GM19239 (cell line): ENCODE measurements at regions not wholly inside any gene's neighbourhood (a gene's known extent, or its start where the extent isn't known, plus 50 kb on each side); places are given as distances from the start of the nearest gene placed in this dataset.

Source experiments
- DNase-seq: peaks from one replicate; pipeline ENCODE4 v3.0.0; 2011; ENCODE audit warnings: low spot score; ENCODE audit not compliant: insufficient read length
- FAIRE-seq: peaks from 2 replicates; lab custom pipeline; 2011; peaks lifted over from hg19 to GRCh38; lab: Jason Lieb, UNC

DNA sequence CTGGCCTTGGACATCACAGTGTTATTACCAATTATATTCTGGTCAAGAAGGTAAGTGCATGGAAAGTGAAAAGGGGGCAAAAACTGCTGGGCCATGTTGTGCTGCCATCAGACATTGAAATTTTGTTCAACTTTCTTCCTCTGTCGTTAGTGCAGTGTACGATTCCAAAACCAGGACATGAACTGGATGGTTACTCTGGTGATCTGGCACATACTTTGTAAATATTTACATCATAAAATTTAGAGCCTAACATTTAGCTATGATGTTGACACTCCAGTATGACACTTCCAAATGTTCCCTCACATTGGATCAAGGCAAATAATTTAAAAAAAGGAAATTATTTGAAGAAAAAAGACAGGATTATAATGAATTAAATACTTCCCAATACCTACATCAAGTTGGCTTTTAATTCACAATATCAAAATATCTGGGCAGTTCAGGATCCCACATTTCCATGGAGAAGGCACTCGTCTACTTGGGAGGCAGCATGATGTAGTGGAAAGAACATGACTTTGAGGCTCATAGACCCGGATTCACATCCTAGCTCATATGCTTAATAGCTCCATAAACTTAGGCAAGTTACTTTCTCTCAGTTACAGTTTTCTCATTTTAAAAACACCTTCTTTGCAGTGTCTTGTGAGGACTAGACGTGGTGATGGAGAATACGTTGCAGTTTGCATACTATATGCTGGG, 342.5 kb upstream of the MPDZ start:
- no peak for FAIRE-seq
- no peak for DNase-seq

- DNase-seq = no peak
- no peak for FAIRE-seq
Measured at GRCh38 chr9:13616491-13617035, 337.1 kb upstream of the MPDZ start.

DNA sequence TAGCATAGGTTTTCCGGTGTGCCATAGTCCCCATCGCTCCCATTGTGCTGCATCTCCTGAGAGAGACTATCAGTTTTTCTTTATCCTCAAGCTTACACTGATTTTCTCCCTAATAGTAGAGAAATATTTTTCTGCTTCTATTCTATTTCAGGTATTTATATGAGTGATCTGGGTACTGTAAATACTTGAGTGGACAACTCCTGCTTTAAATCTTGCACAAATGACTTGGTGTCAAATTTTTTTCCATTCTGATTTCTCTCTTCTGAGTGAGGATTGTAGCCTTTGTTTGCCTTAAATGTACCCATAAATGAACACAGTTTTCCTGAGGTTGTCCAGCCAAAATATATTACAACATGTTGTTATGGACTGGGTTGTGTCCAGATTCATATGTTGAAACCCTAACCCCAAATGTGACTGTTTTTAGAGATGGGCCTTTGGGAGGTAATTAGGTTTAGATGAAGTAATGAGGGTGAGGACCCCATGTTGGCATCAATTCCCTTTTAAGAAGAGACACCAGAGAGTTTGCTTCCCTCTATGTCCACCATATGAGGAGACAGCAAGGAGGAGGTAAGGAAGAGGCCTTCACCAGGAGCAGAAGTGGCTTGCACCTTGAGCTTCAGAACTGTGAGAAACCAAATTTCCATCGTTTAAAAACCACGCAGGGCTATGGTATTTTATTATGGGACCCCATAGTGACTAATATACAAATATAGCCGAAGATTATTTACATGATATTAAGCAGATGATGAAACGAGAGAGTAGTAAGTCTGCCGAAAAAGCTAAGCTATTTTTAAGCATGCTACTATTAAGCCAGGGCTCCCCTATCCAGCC, 336.4 kb upstream of the MPDZ start:
- DNase-seq (no peak), FAIRE-seq (no peak)

- FAIRE-seq = no peak
Measured at GRCh38 chr9:13614060-13614459, 334.6 kb upstream of the MPDZ start.

DNA sequence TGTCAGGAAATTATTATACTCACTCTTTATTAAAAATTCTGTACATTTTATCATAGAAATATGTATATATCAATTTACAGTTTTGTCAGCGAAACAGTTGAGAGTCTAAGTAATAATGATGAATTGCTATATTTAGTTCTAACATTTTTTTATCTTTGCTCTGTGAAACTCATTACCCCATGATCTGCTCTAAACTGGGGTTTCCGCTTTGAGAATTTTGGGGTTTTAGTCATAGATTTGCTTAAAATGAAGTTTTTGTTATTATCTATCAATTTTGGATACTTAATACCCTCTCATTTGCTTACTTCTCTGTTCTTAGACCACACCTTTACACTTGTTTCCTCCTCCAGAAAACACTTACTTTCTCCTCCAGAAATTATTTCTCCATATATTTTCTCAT, 333.8 kb upstream of the MPDZ start:
- FAIRE-seq = no peak
- DNase-seq = no peak

More at GRCh38 chr9:13614060-13614459, 334.6 kb upstream of the MPDZ start:
- DNase-seq = no peak

DNA sequence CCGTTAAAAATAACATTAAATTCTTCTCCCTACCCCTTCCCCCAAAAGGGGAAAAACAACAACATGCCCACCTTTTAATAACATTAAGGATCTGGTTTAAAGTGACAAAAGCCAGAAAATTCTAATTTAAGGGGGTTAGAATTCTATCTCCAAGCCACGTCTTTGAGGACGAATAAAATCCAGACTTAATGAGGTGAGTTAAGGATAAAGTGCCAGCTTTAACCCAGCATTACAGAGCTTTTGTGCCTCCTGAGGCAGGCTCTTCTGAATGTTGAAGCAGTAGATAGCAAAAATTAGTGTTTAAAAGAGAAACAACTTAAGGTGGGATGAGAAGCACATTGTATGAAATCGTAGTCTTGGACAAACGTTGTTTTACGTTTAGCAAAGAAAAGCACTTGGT, 329.0 kb upstream of the MPDZ start:
- FAIRE-seq = no peak
- DNase-seq = no peak

GRCh38 chr9:13607481-13608441, 328.3 kb upstream of the MPDZ start:
- DNase-seq (no peak), FAIRE-seq (no peak)

DNA sequence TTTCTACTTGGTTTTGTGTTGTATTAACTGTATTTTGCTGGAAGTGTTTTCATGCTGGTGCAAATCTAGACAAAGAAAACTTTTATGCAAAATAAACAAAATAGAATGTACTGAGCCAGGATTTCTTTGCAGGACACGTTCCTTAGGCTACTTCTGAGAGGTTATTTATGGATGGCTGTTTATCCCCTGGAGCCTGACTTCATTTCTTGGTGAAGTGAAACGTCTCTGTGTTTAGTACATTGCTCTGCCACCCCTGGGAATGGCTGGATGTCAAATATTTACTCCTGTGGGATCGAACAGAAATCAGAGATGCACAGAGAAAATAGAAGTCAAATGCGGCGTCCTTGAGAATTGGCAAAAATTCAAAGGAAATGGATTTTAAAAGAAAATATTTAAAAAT, 327.1 kb upstream of the MPDZ start:
- DNase-seq (no peak), FAIRE-seq (no peak)

- FAIRE-seq (no peak), DNase-seq (no peak)
Measured at GRCh38 chr9:13603921-13604320, 324.4 kb upstream of the MPDZ start.

GRCh38 chr9:13598738-13599137, 319.2 kb upstream of the MPDZ start:
- no peak for FAIRE-seq
- DNase-seq = no peak

DNA sequence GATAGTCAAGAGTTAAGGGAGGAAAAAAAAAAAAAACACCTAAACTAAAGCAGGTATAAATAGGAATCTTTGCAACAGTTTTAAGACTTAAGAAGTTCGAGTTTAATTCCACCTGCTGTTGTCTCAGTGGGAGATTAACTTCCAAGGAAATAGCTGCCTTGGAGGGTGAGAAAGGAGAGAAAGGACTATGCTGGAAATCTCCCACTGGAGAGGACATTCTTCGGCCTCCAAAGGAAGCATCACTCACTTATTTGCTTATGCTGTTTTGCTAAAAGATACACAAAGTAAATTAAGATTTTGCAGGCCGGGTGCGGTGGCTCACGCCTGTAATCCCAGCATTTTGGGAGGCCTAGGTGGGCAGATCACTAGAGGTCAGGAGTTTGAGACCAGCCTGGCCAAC, 317.9 kb upstream of the MPDZ start:
- DNase-seq (no peak), FAIRE-seq (no peak)

- FAIRE-seq = no peak
- no peak for DNase-seq
Measured at GRCh38 chr9:13597004-13597403, 317.5 kb upstream of the MPDZ start.

DNA sequence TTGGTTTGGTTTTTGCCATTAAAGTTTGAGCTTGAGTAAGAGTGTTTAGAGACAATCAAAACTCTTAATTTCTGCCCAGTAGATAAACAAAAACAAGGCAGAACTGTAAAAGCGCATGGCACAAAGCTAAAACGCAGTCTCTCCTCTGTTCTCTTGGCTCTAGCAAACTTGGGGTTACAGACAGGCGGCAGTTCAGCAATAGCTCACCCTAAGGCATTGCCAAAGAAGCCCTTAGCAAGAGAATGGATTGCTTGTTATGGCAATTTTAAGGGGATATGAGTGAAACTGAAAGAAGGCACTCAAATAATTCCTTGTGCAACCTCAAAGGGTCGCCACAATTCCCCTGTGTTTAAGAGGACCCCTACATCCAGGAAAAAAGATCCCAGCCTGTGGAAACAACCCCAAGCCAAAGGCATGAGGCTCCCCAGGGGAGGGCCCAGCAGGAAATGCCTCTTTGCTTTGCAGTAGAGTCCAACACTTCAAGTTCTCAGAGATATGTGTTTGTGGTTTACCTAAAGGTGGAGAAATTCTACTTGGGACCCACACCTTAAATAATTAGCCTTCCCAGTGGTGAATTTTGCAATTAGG, 317.0 kb upstream of the MPDZ start:
- no peak for DNase-seq
- FAIRE-seq = no peak

DNA sequence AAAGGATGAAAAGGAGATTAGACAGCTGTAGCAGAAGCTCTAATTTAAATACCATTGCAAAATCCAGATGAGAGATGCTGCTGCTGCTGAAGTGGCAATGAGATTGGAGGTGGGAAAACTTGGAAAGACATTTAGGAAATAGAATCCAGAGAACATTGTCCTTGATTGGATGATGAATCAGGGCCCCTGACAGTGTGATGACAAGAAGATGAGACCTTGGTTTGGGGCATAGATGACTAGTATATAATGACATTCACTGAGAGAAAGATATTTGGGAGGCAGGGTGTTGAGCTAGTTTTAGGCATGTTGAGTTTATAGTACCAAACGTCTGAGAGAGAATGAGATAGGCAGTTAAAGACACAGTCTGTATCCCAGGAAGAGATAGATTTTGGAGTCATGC, 311.5 kb upstream of the MPDZ start:
- DNase-seq (no peak), FAIRE-seq (no peak)

DNA sequence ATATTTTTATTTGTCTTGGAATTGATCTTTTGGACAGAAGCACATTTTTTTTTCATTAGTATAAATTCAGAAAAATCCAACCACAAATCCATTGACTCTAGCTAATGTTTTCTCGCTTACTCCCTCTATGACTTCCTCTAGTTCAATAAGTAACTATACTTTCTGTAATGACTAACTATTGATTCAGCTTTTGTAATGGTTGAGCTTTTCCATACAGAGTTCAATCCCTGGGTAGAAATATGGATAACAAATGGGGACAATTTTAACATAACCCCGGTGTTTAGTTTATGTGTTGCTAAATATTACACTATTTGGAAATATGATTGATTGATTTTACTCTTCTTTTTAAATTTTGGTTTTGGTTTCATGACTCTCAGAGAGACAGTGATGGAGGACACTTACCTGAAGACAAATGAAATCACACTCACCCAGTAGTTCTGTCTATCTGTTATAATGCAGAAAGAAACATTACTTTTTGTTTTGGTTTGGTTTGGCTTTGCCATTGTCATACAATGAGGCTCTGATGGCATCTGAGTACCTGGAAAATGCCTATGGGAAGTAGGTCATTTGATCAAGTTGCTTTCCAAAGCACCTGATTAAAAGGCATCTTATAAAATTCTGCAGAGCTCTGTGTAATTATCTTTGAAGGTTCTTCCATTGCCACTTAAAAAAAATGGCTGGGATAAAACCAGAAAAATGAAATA, 309.7 kb upstream of the MPDZ start:
- FAIRE-seq = no peak
- no peak for DNase-seq

DNA sequence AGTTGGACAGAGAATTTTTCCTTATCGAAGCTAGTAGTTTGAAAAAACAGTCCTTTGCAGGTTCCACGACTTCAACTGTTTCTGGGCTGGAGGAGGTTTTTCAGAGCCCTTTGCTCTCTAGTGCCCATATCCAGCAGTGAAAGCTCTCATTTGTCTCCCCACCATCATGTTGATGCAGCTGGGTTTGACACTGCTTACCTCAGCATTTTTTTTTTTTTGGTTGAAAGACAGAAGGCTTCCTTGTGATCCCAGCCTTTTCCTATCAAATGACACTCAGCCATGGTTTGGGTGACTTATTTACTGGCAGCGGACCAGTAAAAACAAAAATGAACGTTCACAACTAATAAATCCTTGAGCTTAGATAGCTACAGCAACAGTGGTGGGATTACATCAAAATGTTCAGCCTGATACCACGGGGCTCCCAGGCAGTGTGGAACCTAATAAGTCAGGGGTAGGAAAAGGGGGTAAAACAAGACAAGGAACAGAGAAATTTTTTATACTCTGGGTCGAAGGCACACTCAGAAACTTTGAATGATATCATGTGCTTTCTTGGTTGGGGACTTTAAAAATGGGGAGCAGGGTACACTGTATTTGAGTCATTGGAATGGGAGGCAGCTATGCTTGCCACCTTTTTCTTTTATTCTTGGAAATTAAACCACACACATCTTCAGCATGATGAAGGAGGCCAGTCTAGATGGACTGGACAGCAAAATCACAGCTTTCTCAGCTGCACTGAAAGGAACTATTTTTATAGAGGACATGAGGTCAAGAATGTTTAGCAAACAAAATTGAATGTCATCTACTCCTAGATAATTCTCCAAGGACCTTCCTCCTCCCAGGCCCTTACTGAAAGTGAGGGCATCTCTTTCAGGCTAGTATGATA, 308.9 kb upstream of the MPDZ start:
- no peak for FAIRE-seq
- no peak for DNase-seq

DNA sequence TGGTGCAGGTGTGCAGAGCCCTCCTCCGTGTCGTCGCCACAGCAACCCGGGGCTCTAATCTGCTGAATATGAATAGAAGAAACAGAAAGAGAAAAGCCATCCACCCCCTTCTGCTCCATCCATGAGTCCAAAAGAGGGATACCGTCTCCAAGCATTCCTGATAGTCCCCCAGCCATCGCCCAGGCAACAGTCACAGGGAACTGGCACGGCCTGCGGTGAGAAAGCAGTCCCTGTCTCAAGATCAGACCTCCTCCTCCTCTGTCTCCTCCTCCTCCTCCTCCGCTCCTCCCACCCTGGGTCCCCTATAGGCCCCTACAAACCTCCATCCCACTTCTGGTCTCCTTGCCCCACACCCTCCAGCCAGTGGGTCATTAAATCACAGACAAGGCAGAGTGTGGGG, 308.1 kb upstream of the MPDZ start:
- FAIRE-seq = no peak

GRCh38 chr9:13586587-13587374, 307.3 kb upstream of the MPDZ start:
- FAIRE-seq (no peak), DNase-seq (no peak)

More for the DNA sequence above, 308.1 kb upstream of the MPDZ start:
- no peak for DNase-seq
